GM23338 (cell line): ENCODE measurements at regions not wholly inside any gene's neighbourhood (a gene's known extent, or its start where the extent isn't known, plus 50 kb on each side); places are given as distances from the start of the nearest gene placed in this dataset.

Source experiments
- EZH2 ChIP-seq: fragments of 200-600 bp; sonication (generic); IDR thresholded peaks from one replicate; pipeline ENCODE4 v1.8.0; 2017; ENCODE audit warnings: antibody characterized with exemption, mild to moderate bottlenecking, low read depth; ENCODE audit not compliant: unreplicated experiment
- EZH2phosphoT487 ChIP-seq: fragments of 200-600 bp; sonication (generic); IDR thresholded peaks from one replicate; pipeline ENCODE4 v1.8.1; 2018; ENCODE audit warnings: antibody characterized with exemption; ENCODE audit not compliant: unreplicated experiment
- POLR2AphosphoS5 ChIP-seq: IDR thresholded peaks from 2 replicates; pipeline ENCODE4 v1.6.1; 2016; ENCODE audit warnings: antibody characterized with exemption, low read depth
- ZNF114 ChIP-seq: fragments of 250-450 bp; sonication (Bioruptor Pico); IDR thresholded peaks from 2 replicates; pipeline ENCODE4 v1.5.0; 2020; ENCODE audit warnings: mild to moderate bottlenecking, moderate library complexity
- ZNF331 ChIP-seq: fragments of 250-450 bp; sonication (Bioruptor Pico); IDR thresholded peaks from 2 replicates; pipeline ENCODE4 v1.5.0; 2020; ENCODE audit warnings: low read depth, mild to moderate bottlenecking, moderate library complexity
- TF ChIP-seq, protein P1 (sequence below): fragments of 250-450 bp; sonication (Bioruptor Pico); IDR thresholded peaks from 2 replicates; pipeline ENCODE4 v1.5.0; 2020; ENCODE audit warnings: mild to moderate bottlenecking, moderate library complexity
- TF ChIP-seq, protein P2 (sequence below): IDR thresholded peaks from one replicate; pipeline ENCODE4 v1.6.1; 2018; ENCODE audit warnings: antibody characterized with exemption; ENCODE audit not compliant: unreplicated experiment
- TF ChIP-seq, protein P3 (sequence below), 2 experiments: fragments of 200-600 bp in 1 of 2; sonication (generic) in 1 of 2; conservative IDR thresholded peaks; 2 replicates each; pipeline versions ENCODE4 v1.5.1 to v1.6.1; 2016 to 2017; ENCODE audit warnings: antibody characterized with exemption in 2 of 2, low read depth in 2 of 2, mild to moderate bottlenecking in 2 of 2, moderate library complexity in 1 of 2

DNA sequence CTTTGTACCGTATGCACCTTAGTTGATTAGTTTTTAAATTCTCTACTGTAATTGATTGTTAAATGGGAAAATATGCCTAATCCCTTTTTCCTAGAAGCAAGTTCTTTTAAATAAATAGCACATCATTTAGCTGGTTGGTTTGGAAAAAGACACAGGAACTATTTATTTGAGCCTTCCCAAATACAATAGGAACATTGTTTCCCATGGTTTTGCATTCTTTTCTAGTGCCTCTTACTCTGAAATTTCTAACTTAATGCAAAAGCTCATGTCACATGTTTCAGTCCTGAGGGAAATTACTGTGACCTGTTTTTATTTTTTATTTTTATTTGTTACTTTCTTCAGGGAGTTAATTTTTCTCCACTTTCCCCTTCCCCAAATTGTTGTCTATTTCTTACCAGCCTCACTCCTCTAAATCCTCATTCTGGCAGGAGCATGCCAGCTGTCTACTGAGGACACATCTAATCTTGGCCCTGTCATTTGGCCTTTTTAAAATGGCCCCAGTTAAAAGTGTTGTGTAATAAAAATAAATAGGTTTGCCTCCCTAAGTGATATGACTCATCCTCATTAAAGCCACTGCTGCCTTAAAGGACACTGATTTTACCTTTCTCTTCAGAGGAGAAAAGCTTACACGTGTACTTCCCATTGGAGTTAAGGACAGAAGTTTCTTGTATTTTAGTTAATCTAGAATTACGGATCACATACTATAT is 94.5 kb downstream of the PPP1R3A start (continued):
- TF ChIP-seq, protein P1, sequence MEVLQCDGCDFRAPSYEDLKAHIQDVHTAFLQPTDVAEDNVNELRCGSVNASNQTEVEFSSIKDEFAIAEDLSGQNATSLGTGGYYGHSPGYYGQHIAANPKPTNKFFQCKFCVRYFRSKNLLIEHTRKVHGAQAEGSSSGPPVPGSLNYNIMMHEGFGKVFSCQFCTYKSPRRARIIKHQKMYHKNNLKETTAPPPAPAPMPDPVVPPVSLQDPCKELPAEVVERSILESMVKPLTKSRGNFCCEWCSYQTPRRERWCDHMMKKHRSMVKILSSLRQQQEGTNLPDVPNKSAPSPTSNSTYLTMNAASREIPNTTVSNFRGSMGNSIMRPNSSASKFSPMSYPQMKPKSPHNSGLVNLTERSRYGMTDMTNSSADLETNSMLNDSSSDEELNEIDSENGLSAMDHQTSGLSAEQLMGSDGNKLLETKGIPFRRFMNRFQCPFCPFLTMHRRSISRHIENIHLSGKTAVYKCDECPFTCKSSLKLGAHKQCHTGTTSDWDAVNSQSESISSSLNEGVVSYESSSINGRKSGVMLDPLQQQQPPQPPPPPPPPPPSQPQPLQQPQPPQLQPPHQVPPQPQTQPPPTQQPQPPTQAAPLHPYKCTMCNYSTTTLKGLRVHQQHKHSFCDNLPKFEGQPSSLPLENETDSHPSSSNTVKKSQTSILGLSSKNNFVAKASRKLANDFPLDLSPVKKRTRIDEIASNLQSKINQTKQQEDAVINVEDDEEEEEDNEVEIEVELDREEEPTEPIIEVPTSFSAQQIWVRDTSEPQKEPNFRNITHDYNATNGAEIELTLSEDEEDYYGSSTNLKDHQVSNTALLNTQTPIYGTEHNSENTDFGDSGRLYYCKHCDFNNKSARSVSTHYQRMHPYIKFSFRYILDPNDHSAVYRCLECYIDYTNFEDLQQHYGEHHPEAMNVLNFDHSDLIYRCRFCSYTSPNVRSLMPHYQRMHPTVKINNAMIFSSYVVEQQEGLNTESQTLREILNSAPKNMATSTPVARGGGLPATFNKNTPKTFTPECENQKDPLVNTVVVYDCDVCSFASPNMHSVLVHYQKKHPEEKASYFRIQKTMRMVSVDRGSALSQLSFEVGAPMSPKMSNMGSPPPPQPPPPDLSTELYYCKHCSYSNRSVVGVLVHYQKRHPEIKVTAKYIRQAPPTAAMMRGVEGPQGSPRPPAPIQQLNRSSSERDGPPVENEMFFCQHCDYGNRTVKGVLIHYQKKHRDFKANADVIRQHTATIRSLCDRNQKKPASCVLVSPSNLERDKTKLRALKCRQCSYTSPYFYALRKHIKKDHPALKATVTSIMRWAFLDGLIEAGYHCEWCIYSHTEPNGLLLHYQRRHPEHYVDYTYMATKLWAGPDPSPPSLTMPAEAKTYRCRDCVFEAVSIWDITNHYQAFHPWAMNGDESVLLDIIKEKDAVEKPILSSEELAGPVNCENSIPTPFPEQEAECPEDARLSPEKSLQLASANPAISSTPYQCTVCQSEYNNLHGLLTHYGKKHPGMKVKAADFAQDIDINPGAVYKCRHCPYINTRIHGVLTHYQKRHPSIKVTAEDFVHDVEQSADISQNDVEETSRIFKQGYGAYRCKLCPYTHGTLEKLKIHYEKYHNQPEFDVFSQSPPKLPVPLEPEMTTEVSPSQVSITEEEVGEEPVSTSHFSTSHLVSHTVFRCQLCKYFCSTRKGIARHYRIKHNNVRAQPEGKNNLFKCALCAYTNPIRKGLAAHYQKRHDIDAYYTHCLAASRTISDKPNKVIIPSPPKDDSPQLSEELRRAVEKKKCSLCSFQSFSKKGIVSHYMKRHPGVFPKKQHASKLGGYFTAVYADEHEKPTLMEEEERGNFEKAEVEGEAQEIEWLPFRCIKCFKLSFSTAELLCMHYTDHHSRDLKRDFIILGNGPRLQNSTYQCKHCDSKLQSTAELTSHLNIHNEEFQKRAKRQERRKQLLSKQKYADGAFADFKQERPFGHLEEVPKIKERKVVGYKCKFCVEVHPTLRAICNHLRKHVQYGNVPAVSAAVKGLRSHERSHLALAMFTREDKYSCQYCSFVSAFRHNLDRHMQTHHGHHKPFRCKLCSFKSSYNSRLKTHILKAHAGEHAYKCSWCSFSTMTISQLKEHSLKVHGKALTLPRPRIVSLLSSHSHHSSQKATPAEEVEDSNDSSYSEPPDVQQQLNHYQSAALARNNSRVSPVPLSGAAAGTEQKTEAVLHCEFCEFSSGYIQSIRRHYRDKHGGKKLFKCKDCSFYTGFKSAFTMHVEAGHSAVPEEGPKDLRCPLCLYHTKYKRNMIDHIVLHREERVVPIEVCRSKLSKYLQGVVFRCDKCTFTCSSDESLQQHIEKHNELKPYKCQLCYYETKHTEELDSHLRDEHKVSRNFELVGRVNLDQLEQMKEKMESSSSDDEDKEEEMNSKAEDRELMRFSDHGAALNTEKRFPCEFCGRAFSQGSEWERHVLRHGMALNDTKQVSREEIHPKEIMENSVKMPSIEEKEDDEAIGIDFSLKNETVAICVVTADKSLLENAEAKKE (CRISPR knock-in tag), result no peak
- no peak for TF ChIP-seq EZH2
- TF ChIP-seq ZNF331 (CRISPR knock-in tag), result no peak
- TF ChIP-seq, protein P2, sequence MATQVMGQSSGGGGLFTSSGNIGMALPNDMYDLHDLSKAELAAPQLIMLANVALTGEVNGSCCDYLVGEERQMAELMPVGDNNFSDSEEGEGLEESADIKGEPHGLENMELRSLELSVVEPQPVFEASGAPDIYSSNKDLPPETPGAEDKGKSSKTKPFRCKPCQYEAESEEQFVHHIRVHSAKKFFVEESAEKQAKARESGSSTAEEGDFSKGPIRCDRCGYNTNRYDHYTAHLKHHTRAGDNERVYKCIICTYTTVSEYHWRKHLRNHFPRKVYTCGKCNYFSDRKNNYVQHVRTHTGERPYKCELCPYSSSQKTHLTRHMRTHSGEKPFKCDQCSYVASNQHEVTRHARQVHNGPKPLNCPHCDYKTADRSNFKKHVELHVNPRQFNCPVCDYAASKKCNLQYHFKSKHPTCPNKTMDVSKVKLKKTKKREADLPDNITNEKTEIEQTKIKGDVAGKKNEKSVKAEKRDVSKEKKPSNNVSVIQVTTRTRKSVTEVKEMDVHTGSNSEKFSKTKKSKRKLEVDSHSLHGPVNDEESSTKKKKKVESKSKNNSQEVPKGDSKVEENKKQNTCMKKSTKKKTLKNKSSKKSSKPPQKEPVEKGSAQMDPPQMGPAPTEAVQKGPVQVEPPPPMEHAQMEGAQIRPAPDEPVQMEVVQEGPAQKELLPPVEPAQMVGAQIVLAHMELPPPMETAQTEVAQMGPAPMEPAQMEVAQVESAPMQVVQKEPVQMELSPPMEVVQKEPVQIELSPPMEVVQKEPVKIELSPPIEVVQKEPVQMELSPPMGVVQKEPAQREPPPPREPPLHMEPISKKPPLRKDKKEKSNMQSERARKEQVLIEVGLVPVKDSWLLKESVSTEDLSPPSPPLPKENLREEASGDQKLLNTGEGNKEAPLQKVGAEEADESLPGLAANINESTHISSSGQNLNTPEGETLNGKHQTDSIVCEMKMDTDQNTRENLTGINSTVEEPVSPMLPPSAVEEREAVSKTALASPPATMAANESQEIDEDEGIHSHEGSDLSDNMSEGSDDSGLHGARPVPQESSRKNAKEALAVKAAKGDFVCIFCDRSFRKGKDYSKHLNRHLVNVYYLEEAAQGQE, result no peak
- TF ChIP-seq ZNF114 (CRISPR knock-in tag), result no peak
- TF ChIP-seq EZH2phosphoT487, result no peak
- TF ChIP-seq POLR2AphosphoS5, result no peak
- TF ChIP-seq, protein P3, sequence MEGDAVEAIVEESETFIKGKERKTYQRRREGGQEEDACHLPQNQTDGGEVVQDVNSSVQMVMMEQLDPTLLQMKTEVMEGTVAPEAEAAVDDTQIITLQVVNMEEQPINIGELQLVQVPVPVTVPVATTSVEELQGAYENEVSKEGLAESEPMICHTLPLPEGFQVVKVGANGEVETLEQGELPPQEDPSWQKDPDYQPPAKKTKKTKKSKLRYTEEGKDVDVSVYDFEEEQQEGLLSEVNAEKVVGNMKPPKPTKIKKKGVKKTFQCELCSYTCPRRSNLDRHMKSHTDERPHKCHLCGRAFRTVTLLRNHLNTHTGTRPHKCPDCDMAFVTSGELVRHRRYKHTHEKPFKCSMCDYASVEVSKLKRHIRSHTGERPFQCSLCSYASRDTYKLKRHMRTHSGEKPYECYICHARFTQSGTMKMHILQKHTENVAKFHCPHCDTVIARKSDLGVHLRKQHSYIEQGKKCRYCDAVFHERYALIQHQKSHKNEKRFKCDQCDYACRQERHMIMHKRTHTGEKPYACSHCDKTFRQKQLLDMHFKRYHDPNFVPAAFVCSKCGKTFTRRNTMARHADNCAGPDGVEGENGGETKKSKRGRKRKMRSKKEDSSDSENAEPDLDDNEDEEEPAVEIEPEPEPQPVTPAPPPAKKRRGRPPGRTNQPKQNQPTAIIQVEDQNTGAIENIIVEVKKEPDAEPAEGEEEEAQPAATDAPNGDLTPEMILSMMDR (conservative IDR thresholded peaks at IDR 0.05; ENCODE audit: low read depth in 2 of 2), result no peak
